Caco-2 (cell line): ENCODE measurements at regions not wholly inside any gene's neighbourhood (a gene's known extent, or its start where the extent isn't known, plus 50 kb on each side); places are given as distances from the start of the nearest gene placed in this dataset.

Experiments used
- BruUV-seq: library from RNA; stranded (reverse); fragments of 400-500 nt; replicated peaks from 2 replicates; lab custom pipeline; 2021; lab: Mats Ljungman, UMichigan
- CTCF ChIA-PET: fragments of 300-600 bp; sonication (Branson Sonifier 250); formaldehyde crosslinking; loops from one replicate; lab custom pipeline; 2022; ENCODE audit warnings: antibody characterized with exemption; lab: Charles Lee
- POLR2A ChIA-PET: fragments of 300-600 bp; sonication (Branson Sonifier 250); formaldehyde crosslinking; loops from one replicate; lab custom pipeline; 2022; ENCODE audit warnings: antibody characterized with exemption; lab: Charles Lee
- DNase-seq, 2 experiments: peaks; one replicate each; pipeline versions ENCODE4 v3.0.0 to v3.0.0-alpha.2; 2020 to 2022
- H3K27me3 ChIP-seq: replicated peaks from 2 replicates; pipeline ENCODE4 v1.6.0; 2011; ENCODE audit warnings: low read length; ENCODE audit not compliant: control insufficient read depth, insufficient read depth
- H3K36me3 ChIP-seq: 2 replicates; pipeline ENCODE4 v1.5.1; 2011; ENCODE audit warnings: low read length; ENCODE audit not compliant: control insufficient read depth, insufficient read depth
- H3K4me1 ChIP-seq: fragments of 250-450 bp; sonication (Bioruptor Pico); 2 replicates; pipeline ENCODE4 v1.5.1; 2020; ENCODE audit warnings: mild to moderate bottlenecking
- H3K4me3 ChIP-seq: 2 replicates; pipeline ENCODE4 v1.5.1; 2011; ENCODE audit warnings: low read depth, mild to moderate bottlenecking, control low read depth, low read length
- H3K9me3 ChIP-seq: fragments of 250-450 bp; sonication (Bioruptor Pico); 2 replicates; pipeline ENCODE4 v1.5.1; 2020; ENCODE audit warnings: mild to moderate bottlenecking, moderate library complexity
- H3K27ac Mint-ChIP-seq: one replicate; pipeline ENCODE4 v1.8.0; 2022; ENCODE audit warnings: mixed read lengths; ENCODE audit not compliant: unreplicated experiment
- H3K27me3 Mint-ChIP-seq: one replicate; pipeline ENCODE4 v1.8.0; 2022; ENCODE audit warnings: mixed read lengths; ENCODE audit not compliant: insufficient read depth, unreplicated experiment
- H3K36me3 Mint-ChIP-seq: one replicate; pipeline ENCODE4 v1.8.0; 2022; ENCODE audit warnings: mild to moderate bottlenecking, mixed read lengths; ENCODE audit not compliant: insufficient read depth, unreplicated experiment
- H3K4me1 Mint-ChIP-seq: one replicate; pipeline ENCODE4 v1.8.0; 2022; ENCODE audit warnings: low read depth, mixed read lengths; ENCODE audit not compliant: unreplicated experiment
- H3K4me3 Mint-ChIP-seq: one replicate; pipeline ENCODE4 v1.8.0; 2022; ENCODE audit warnings: mild to moderate bottlenecking, moderate library complexity, mixed read lengths; ENCODE audit not compliant: unreplicated experiment
- H3K9me3 Mint-ChIP-seq: one replicate; pipeline ENCODE4 v1.8.0; 2022; ENCODE audit warnings: mixed read lengths; ENCODE audit not compliant: unreplicated experiment
- CTCF ChIP-seq, 2 experiments: fragments of 200-600 bp in 1 of 2; IDR thresholded peaks; 1 replicate in 1 of 2; 2 replicates in 1 of 2; pipeline versions ENCODE4 v1.5.1 to v1.8.0; 2011 to 2022; ENCODE audit warnings: antibody characterized with exemption in 1 of 2, control low read depth in 1 of 2, inconsistent platforms in 1 of 2, low read depth in 1 of 2, low read length in 1 of 2, mild to moderate bottlenecking in 1 of 2, moderate library complexity in 1 of 2; ENCODE audit not compliant: insufficient read depth in 1 of 2, severe bottlenecking in 1 of 2, unreplicated experiment in 1 of 2
- intact Hi-C: fragments of 100-400 bp; cut with micrococcal nuclease; formaldehyde crosslinking; loops from one replicate; pipeline ENCODE4 v1.10.0; 2022; ENCODE audit not compliant: unreplicated experiment

DNA sequence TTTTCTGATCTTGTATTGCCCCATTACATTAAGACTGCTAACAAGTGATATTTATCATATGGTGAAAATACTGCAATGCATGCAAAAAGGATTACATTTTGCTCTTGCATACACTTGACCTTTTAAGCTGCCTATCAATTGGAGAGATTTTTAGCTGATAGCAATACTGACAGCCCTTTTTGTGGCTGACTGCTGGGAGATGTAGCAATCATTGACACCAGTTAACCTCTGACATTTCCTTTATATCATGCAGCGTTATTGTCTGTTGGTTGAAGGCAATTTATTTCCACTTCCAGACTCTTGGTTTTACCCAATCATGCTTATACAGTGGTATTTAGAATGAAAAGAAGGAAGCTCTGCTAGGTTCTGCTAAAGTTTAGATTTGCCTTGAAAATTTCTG is 364.0 kb downstream of the LMO7 start:
- BruUV-seq: no TSS peak
- Histone ChIP-seq H3K4me1 (peaks cover 11% of the 10 kb centered on the region), H3K36me3 (no peaks in the 10 kb centered on the region), H3K27me3 (no peaks in the 10 kb centered on the region), H3K4me3 (no peak overlapping the region), H3K9me3 (no peaks in the 10 kb centered on the region)
- H3K4me3 Mint-ChIP-seq: no peak overlapping the region
- peaks cover 5% of the 10 kb centered on the region for H3K4me1 Mint-ChIP-seq
- no peak overlapping the region for H3K27ac Mint-ChIP-seq
- ChIA-PET POLR2A (no interaction called here), CTCF (no interaction called here)
- DNase-seq: no peak
- TF ChIP-seq CTCF (IDR thresholded peaks at IDR 0.05; ENCODE audit: insufficient read depth in 1 of 2, low read depth in 1 of 2, low read length in 1 of 2, severe bottlenecking in 1 of 2, unreplicated experiment in 1 of 2): no peak
- H3K27me3 Mint-ChIP-seq: no peaks in the 10 kb centered on the region
- intact Hi-C loops: loop anchor here (10.0 kb wide), 1 partner anchor 315 kb away; no protein-coding TSS in a partner anchor
- H3K9me3 Mint-ChIP-seq: peaks cover 2% of the 10 kb centered on the region
- no peaks in the 10 kb centered on the region for H3K36me3 Mint-ChIP-seq

DNA sequence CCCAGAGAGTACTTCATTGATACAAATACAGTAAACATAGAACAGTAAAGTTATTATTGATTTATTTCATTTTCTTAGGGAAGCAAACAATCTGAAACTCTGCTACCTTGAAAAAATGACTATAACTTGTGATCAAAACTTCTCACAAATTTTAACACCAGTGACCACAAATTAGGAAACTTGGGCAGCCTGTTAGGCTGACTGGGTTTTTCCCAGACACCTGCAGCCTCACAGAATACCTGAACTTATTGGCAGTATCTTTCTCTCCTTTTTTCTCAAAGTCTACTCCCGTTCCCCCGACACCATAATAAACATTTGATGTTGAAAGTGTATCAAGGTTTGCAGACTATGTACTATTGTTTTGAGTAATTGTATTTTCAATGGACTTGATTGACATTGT is 360.5 kb downstream of the LMO7 start:
- H3K9me3 ChIP-seq: no peaks in the 10 kb centered on the region
- H3K27me3 ChIP-seq: no peaks in the 10 kb centered on the region
- H3K27me3 Mint-ChIP-seq: no peaks in the 10 kb centered on the region
- H3K4me1 ChIP-seq: peaks cover 7% of the 10 kb centered on the region; the same call in 1 of the 2 replicates
- peaks cover 5% of the 10 kb centered on the region for H3K4me1 Mint-ChIP-seq
- no peaks in the 10 kb centered on the region for H3K36me3 ChIP-seq
- H3K4me3 Mint-ChIP-seq: no peak overlapping the region
- POLR2A ChIA-PET: no interaction called here
- DNase-seq: no peak
- H3K36me3 Mint-ChIP-seq: no peaks in the 10 kb centered on the region
- no TSS peak for BruUV-seq
- peaks cover 14% of the 10 kb centered on the region for H3K9me3 Mint-ChIP-seq
- TF ChIP-seq CTCF (IDR thresholded peaks at IDR 0.05; ENCODE audit: insufficient read depth in 1 of 2, low read depth in 1 of 2, low read length in 1 of 2, severe bottlenecking in 1 of 2, unreplicated experiment in 1 of 2): no peak
- intact Hi-C loops: no loop called here
- no peak overlapping the region for H3K4me3 ChIP-seq
- H3K27ac Mint-ChIP-seq: no peak overlapping the region
- CTCF ChIA-PET: no interaction called here

- Histone ChIP-seq H3K4me3 (no peak overlapping the region), H3K4me1 (peaks cover 7% of the 10 kb centered on the region; the same call in 1 of the 2 replicates), H3K9me3 (no peaks in the 10 kb centered on the region), H3K36me3 (no peaks in the 10 kb centered on the region), H3K27me3 (no peaks in the 10 kb centered on the region)
- BruUV-seq: no TSS peak
- intact Hi-C loops: no loop called here
- peaks cover 17% of the 10 kb centered on the region for H3K9me3 Mint-ChIP-seq
- ChIA-PET POLR2A (no interaction called here), CTCF (no interaction called here)
- no peak for TF ChIP-seq CTCF (IDR thresholded peaks at IDR 0.05; ENCODE audit: insufficient read depth in 1 of 2, low read depth in 1 of 2, low read length in 1 of 2, severe bottlenecking in 1 of 2, unreplicated experiment in 1 of 2)
- peaks cover 5% of the 10 kb centered on the region for H3K4me1 Mint-ChIP-seq
- no peaks in the 10 kb centered on the region for H3K36me3 Mint-ChIP-seq
- no peaks in the 10 kb centered on the region for H3K27me3 Mint-ChIP-seq
- no peak overlapping the region for H3K27ac Mint-ChIP-seq
- no peak overlapping the region for H3K4me3 Mint-ChIP-seq
- DNase-seq: no peak
Measured at GRCh38 chr13:75995966-75996365, 359.8 kb downstream of the LMO7 start.
